Astrocyte (in vitro differentiated cells and primary cell): ENCODE measurements at regions not wholly inside any gene's neighbourhood (a gene's known extent, or its start where the extent isn't known, plus 50 kb on each side); places are given as distances from the start of the nearest gene placed in this dataset.

ENCODE experiments used
- DNase-seq: peaks from one replicate; pipeline ENCODE4 v3.0.0-alpha.2; 2010; ENCODE audit warnings: low read depth
- FAIRE-seq: peaks from 2 replicates; lab custom pipeline; 2011; peaks lifted over from hg19 to GRCh38; lab: Jason Lieb, UNC
- H2AFZ ChIP-seq: 2 replicates; pipeline ENCODE4 v1.6.0; 2012; ENCODE audit warnings: low read depth, low read length, inconsistent platforms
- H3K27ac ChIP-seq: 2 replicates; pipeline ENCODE4 v1.5.1; 2011; ENCODE audit warnings: low read depth, low read length, inconsistent platforms
- H3K27me3 ChIP-seq: 2 replicates; pipeline ENCODE4 v1.6.0; 2011; ENCODE audit warnings: low read length, inconsistent platforms; ENCODE audit not compliant: insufficient read depth
- H3K36me3 ChIP-seq: 2 replicates; pipeline ENCODE4 v1.5.1; 2011; ENCODE audit warnings: low read length, inconsistent platforms; ENCODE audit not compliant: insufficient read depth
- H3K4me1 ChIP-seq: 2 replicates; pipeline ENCODE4 v1.5.1; 2011; ENCODE audit warnings: low read length, inconsistent platforms; ENCODE audit not compliant: insufficient read depth
- H3K4me2 ChIP-seq: 2 replicates; pipeline ENCODE4 v1.6.0; 2012; ENCODE audit warnings: low read length, inconsistent platforms
- H3K4me3 ChIP-seq: 2 replicates; pipeline ENCODE4 v1.5.1; 2011; ENCODE audit warnings: low read depth, mild to moderate bottlenecking, low read length, inconsistent platforms; ENCODE audit not compliant: insufficient read depth
- H3K79me2 ChIP-seq: 2 replicates; pipeline ENCODE4 v1.6.0; 2012; ENCODE audit warnings: mild to moderate bottlenecking, low read length, inconsistent platforms; ENCODE audit not compliant: insufficient read depth
- H3K9ac ChIP-seq: 2 replicates; pipeline ENCODE4 v1.6.0; 2012; ENCODE audit warnings: mild to moderate bottlenecking, low read length, inconsistent platforms
- H3K9me3 ChIP-seq: 2 replicates; pipeline ENCODE4 v1.5.1; 2012; ENCODE audit warnings: low read depth, mild to moderate bottlenecking, low read length, inconsistent platforms; ENCODE audit not compliant: insufficient read depth
- H4K20me1 ChIP-seq: 2 replicates; pipeline ENCODE4 v1.6.0; 2012; ENCODE audit warnings: low read length, inconsistent platforms; ENCODE audit not compliant: insufficient read depth
- H3K27ac Mint-ChIP-seq: one replicate; pipeline ENCODE4 v1.8.0; 2021; ENCODE audit warnings: mild to moderate bottlenecking, mixed read lengths; ENCODE audit not compliant: unreplicated experiment
- H3K27me3 Mint-ChIP-seq: one replicate; pipeline ENCODE4 v1.8.0; 2021; ENCODE audit warnings: low read depth, mixed read lengths; ENCODE audit not compliant: unreplicated experiment
- H3K36me3 Mint-ChIP-seq: one replicate; pipeline ENCODE4 v1.8.0; 2021; ENCODE audit warnings: low read depth, mixed read lengths; ENCODE audit not compliant: unreplicated experiment
- H3K4me1 Mint-ChIP-seq: one replicate; pipeline ENCODE4 v1.8.0; 2021; ENCODE audit warnings: low read depth, mixed read lengths; ENCODE audit not compliant: unreplicated experiment
- H3K4me3 Mint-ChIP-seq: one replicate; pipeline ENCODE4 v1.8.0; 2021; ENCODE audit warnings: mild to moderate bottlenecking, moderate library complexity, mixed read lengths; ENCODE audit not compliant: unreplicated experiment
- H3K9me3 Mint-ChIP-seq: one replicate; pipeline ENCODE4 v1.8.0; 2021; ENCODE audit warnings: mild to moderate bottlenecking, mixed read lengths; ENCODE audit not compliant: unreplicated experiment
- CTCF ChIP-seq: IDR thresholded peaks from 2 replicates; pipeline ENCODE4 v1.5.1; 2011; ENCODE audit warnings: low read depth, mild to moderate bottlenecking, inconsistent platforms, low read length, moderate library complexity; ENCODE audit not compliant: insufficient read depth
- EZH2 ChIP-seq: IDR thresholded peaks from 2 replicates; pipeline ENCODE4 v1.6.1; 2012; ENCODE audit warnings: mild to moderate bottlenecking, low read length, inconsistent platforms; ENCODE audit not compliant: insufficient read depth

- Histone ChIP-seq H2AFZ (no peak overlapping the region), H3K4me3 (no peak overlapping the region), H3K27me3 (no peaks in the 10 kb centered on the region), H3K4me2 (no peak overlapping the region), H3K79me2 (no peaks in the 10 kb centered on the region), H3K36me3 (no peaks in the 10 kb centered on the region), H3K4me1 (no peaks in the 10 kb centered on the region), H3K27ac (no peak overlapping the region), H3K9ac (no peak overlapping the region), H3K9me3 (no peaks in the 10 kb centered on the region), H4K20me1 (no peaks in the 10 kb centered on the region)
- Mint-ChIP-seq H3K27me3 (peaks cover 50% of the 10 kb centered on the region), H3K36me3 (no peaks in the 10 kb centered on the region), H3K27ac (no peak overlapping the region), H3K9me3 (peaks cover 15% of the 10 kb centered on the region), H3K4me3 (no peak overlapping the region), H3K4me1 (no peaks in the 10 kb centered on the region)
- DNase-seq (no peak), FAIRE-seq (no peak)
- no peak for TF ChIP-seq CTCF
- no peak for TF ChIP-seq EZH2
Measured at GRCh38 chr1:36532810-36533401, 50.2 kb upstream of the CSF3R start.
